ENCODE measurements at regions not wholly inside any gene's neighbourhood (a gene's known extent, or its start where the extent isn't known, plus 50 kb on each side); places are given as distances from the start of the nearest gene placed in this dataset.

DNA sequence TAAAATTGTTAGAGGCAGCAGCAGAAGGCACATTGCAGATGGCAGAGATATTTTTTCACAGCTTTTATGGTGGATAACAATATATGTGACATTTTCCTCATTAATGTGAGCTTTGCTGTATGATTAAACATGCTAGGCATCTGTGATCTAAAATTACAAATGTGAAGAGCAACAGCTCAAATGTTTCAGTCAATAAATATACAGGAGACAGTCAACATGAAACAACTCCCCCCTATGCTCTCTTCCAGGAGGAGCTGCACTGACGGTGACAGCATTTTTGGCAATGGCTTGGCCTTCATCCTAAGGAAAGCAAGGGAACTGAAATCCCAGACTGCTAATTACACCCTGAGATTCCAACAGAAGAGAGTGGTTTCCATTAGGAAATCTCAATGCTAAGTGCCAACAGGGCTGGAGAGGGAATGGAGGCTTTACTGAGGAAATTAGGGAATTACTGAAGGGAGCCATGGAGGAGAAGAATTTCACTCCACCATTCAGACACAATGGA is 51.4 kb upstream of the GRB10 start:
- no peak overlapping the region for H3K4me3 ChIP-seq
- intact Hi-C loops (cut with DNase I): no loop called here
- no peaks in the 10 kb centered on the region for H3K4me1 ChIP-seq
- no peak overlapping the region for H3K27ac ChIP-seq
- TF ChIP-seq CTCF (IDR thresholded peaks at IDR 0.05): no peak
- no peaks in the 10 kb centered on the region for H3K27me3 ChIP-seq
- no peaks in the 10 kb centered on the region for H3K9me3 ChIP-seq
- no peaks in the 10 kb centered on the region for H3K36me3 ChIP-seq
- 89 to 93% methylated on average over 1 of the region's 1 CpG for WGBS, 2 donors
- no peak for ATAC-seq
- no peak for FAIRE-seq
- DNase-seq: no peak

DNA sequence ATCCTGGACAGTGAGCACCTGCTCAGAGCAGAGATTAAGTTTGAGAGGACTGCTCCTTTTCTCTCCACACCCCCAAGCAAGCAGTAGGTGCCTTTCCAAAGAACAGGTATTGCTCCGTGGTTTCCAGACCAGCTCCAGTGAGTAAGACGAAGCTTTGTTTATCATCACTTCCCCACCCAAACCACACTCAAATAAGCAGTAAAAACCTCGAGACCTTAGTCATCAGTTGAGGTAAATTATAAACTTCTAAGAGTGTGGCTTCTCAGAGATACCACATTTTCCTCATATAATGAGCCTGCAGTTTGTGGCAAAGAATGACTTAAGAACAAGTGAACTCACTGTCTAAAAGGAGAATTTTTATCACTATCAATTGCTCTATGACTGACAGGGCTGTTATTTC is 50.0 kb upstream of the GRB10 start:
- no peak for FAIRE-seq
- no peaks in the 10 kb centered on the region for H3K4me1 ChIP-seq
- H3K27me3 ChIP-seq: no peaks in the 10 kb centered on the region
- H3K36me3 ChIP-seq: no peaks in the 10 kb centered on the region
- intact Hi-C loops (cut with DNase I): no loop called here
- no peak for DNase-seq
- no peak for TF ChIP-seq CTCF (IDR thresholded peaks at IDR 0.05)
- H3K4me3 ChIP-seq: no peak overlapping the region
- ATAC-seq: no peak
- WGBS, 2 donors: 81 to 86% methylated on average over 3 of the region's 3 CpGs
- no peaks in the 10 kb centered on the region for H3K9me3 ChIP-seq
- H3K27ac ChIP-seq: no peak overlapping the region
